Thyroid gland (tissue), 4 donors: ENCODE measurements at regions not wholly inside any gene's neighbourhood (a gene's known extent, or its start where the extent isn't known, plus 50 kb on each side); places are given as distances from the start of the nearest gene placed in this dataset.

Experiments used
- POLR2A ChIP-seq, 2 donors: fragments of 450-650 bp; IDR thresholded peaks; one replicate each; pipeline ENCODE4 v1.6.1; 2017; ENCODE audit warnings: antibody characterized with exemption in 2 of 2, mild to moderate bottlenecking in 2 of 2, moderate library complexity in 1 of 2
- TF ChIP-seq, protein P1 (sequence below), 6 experiments: fragments of 200-600 bp in 3 of 6; fragments of 450-650 bp in 3 of 6; sonication (generic) in 3 of 6; IDR thresholded peaks; one replicate each; pipeline ENCODE4 v1.5.1; 2016 to 2019; ENCODE audit warnings: antibody characterized with exemption in 6 of 6, mild to moderate bottlenecking in 2 of 6, inconsistent platforms in 1 of 6, moderate library complexity in 1 of 6

- TF ChIP-seq, protein P1, sequence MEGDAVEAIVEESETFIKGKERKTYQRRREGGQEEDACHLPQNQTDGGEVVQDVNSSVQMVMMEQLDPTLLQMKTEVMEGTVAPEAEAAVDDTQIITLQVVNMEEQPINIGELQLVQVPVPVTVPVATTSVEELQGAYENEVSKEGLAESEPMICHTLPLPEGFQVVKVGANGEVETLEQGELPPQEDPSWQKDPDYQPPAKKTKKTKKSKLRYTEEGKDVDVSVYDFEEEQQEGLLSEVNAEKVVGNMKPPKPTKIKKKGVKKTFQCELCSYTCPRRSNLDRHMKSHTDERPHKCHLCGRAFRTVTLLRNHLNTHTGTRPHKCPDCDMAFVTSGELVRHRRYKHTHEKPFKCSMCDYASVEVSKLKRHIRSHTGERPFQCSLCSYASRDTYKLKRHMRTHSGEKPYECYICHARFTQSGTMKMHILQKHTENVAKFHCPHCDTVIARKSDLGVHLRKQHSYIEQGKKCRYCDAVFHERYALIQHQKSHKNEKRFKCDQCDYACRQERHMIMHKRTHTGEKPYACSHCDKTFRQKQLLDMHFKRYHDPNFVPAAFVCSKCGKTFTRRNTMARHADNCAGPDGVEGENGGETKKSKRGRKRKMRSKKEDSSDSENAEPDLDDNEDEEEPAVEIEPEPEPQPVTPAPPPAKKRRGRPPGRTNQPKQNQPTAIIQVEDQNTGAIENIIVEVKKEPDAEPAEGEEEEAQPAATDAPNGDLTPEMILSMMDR (IDR thresholded peaks at IDR 0.05) = no peak
- TF ChIP-seq POLR2A (IDR thresholded peaks at IDR 0.05) = no peak
Measured at GRCh38 chr13:60838581-60838980, 441.6 kb downstream of the TDRD3 start.
